ENCODE measurements at regions not wholly inside any gene's neighbourhood (a gene's known extent, or its start where the extent isn't known, plus 50 kb on each side); places are given as distances from the start of the nearest gene placed in this dataset.

GRCh38 chr20:50368813-50369224 is 141.4 kb upstream of the PTPN1 start:
- TF ChIP-seq, protein P1, sequence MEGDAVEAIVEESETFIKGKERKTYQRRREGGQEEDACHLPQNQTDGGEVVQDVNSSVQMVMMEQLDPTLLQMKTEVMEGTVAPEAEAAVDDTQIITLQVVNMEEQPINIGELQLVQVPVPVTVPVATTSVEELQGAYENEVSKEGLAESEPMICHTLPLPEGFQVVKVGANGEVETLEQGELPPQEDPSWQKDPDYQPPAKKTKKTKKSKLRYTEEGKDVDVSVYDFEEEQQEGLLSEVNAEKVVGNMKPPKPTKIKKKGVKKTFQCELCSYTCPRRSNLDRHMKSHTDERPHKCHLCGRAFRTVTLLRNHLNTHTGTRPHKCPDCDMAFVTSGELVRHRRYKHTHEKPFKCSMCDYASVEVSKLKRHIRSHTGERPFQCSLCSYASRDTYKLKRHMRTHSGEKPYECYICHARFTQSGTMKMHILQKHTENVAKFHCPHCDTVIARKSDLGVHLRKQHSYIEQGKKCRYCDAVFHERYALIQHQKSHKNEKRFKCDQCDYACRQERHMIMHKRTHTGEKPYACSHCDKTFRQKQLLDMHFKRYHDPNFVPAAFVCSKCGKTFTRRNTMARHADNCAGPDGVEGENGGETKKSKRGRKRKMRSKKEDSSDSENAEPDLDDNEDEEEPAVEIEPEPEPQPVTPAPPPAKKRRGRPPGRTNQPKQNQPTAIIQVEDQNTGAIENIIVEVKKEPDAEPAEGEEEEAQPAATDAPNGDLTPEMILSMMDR (IDR thresholded peaks at IDR 0.05 in 4 of 5, conservative IDR thresholded peaks at IDR 0.05 in 1 of 5), result no peak
- no peak for TF ChIP-seq POLR2A (IDR thresholded peaks at IDR 0.05)
- Histone ChIP-seq H3K4me1 (peaks cover 0 to 3% of the 10 kb centered on the region in 2 donors), H3K9me3 (no peaks in the 10 kb centered on the region), H3K36me3 (no peaks in the 10 kb centered on the region), H3K27me3 (no peaks in the 10 kb centered on the region), H3K4me3 (no peak overlapping the region), H3K27ac (no peak overlapping the region)
- intact Hi-C loops (cut with DNase I; ENCODE audit: low total_unique reads), result no loop called here
- in situ Hi-C loops (cut with MboI; ENCODE audit: low sequenced_read_pairs in 4 of 4), result no loop called here
- no peak for ATAC-seq
- no peak for DNase-seq

GRCh38 chr20:50369225-50370035 is 140.8 kb upstream of the PTPN1 start:
- H3K27ac ChIP-seq, result no peak overlapping the region

GRCh38 chr20:50370036-50370566 is 140.1 kb upstream of the PTPN1 start:
- ATAC-seq, result no peak
- Histone ChIP-seq H3K27ac (no peak overlapping the region), H3K27me3 (no peaks in the 10 kb centered on the region), H3K36me3 (no peaks in the 10 kb centered on the region), H3K4me3 (no peak overlapping the region), H3K4me1 (peaks cover 0 to 3% of the 10 kb centered on the region in 2 donors), H3K9me3 (no peaks in the 10 kb centered on the region)
- no peak for DNase-seq
- in situ Hi-C loops (cut with MboI; ENCODE audit: low sequenced_read_pairs in 4 of 4), result no loop called here
- intact Hi-C loops (cut with DNase I; ENCODE audit: low total_unique reads), result no loop called here
- TF ChIP-seq, protein P1 (IDR thresholded peaks at IDR 0.05 in 4 of 5, conservative IDR thresholded peaks at IDR 0.05 in 1 of 5), result no peak
- no peak for TF ChIP-seq POLR2A (IDR thresholded peaks at IDR 0.05)

More at GRCh38 chr20:50369225-50370035, 140.8 kb upstream of the PTPN1 start:
- in situ Hi-C loops (cut with MboI; ENCODE audit: low sequenced_read_pairs in 4 of 4), result no loop called here
- no peaks in the 10 kb centered on the region for H3K9me3 ChIP-seq
- H3K27me3 ChIP-seq, result no peaks in the 10 kb centered on the region
- ATAC-seq (no peak), DNase-seq (no peak)
- no peak for TF ChIP-seq POLR2A (IDR thresholded peaks at IDR 0.05)
- TF ChIP-seq, protein P1 (IDR thresholded peaks at IDR 0.05 in 4 of 5, conservative IDR thresholded peaks at IDR 0.05 in 1 of 5), result no peak
- no peaks in the 10 kb centered on the region for H3K36me3 ChIP-seq
- H3K4me1 ChIP-seq, result peaks cover 0 to 3% of the 10 kb centered on the region in 2 donors
- intact Hi-C loops (cut with DNase I; ENCODE audit: low total_unique reads), result no loop called here
- no peak overlapping the region for H3K4me3 ChIP-seq

DNA sequence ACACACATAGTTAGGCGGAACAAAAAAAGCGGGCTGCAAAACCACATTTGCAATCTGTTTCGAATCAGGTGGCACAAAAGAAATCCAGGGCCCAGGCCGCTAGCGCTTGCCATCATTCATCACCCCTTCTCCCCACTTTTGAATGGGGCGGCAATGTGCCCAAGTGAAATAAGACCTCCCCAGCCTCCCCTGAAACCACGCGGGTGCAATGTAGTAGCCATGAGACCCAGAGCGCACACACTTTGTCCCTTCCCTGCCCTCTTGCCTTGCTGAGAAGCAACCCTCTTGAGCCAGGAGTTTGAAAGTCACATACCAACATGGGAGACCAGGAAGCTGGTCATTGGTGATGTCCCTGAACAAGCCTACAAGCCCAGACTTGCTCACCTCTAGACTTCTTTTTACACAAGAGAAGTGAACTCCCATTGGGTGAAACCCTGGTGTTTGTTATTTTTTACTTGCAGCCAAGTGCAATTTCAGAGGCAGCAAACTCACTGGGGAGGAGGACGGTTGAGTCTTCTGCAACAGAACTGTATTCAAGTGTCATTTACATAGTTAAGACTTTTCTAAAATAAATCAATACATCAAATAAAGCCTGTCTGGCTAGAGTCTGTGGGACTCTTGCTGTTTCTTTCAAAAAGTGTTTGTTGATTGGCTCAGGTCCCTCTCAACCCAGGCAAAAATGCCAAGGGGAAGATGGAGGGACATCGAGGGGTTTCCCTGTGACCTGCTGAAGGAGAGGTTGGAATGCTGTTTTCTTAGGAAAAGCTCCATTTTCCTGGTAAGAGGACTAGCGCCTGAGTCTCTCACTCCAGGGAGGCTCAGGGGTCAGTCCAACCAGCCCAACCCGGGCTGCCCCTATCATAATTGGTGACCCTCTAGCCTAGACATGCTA is 138.1 kb upstream of the PTPN1 start:
- in situ Hi-C loops (cut with MboI; ENCODE audit: low sequenced_read_pairs in 4 of 4) (no loop called here), intact Hi-C loops (cut with DNase I; ENCODE audit: low total_unique reads) (no loop called here)
- TF ChIP-seq, protein P1 (IDR thresholded peaks at IDR 0.05 in 4 of 5, conservative IDR thresholded peaks at IDR 0.05 in 1 of 5), result no peak
- Histone ChIP-seq H3K36me3 (no peaks in the 10 kb centered on the region), H3K27me3 (no peaks in the 10 kb centered on the region), H3K9me3 (no peaks in the 10 kb centered on the region), H3K4me1 (peaks cover 1 to 3% of the 10 kb centered on the region in 2 donors), H3K4me3 (no peak overlapping the region), H3K27ac (no peak overlapping the region)
- DNase-seq, result no peak
- no peak for ATAC-seq

Measured in gastrocnemius medialis (tissue), 4 donors.